T-helper 9 cell (primary cell): ENCODE measurements at regions not wholly inside any gene's neighbourhood (a gene's known extent, or its start where the extent isn't known, plus 50 kb on each side); places are given as distances from the start of the nearest gene placed in this dataset.

Experiments
- DNase-seq: peaks from one replicate; pipeline ENCODE4 v3.0.0-alpha.2; 2020

- DNase-seq = no peak
Observed at GRCh38 chr1:168920456-168921094, 185.9 kb upstream of the ATP1B1 start.

- DNase-seq = no peak
Observed at GRCh38 chr1:168921629-168922028, 184.9 kb upstream of the ATP1B1 start.

GRCh38 chr1:168923521-168924136 lies 182.9 kb upstream of the ATP1B1 start:
- DNase-seq = no peak

- DNase-seq = no peak
Observed at GRCh38 chr1:168924976-168925375, 181.5 kb upstream of the ATP1B1 start.

GRCh38 chr1:168926236-168926635 lies 180.3 kb upstream of the ATP1B1 start:
- no peak for DNase-seq

- no peak for DNase-seq
Observed at GRCh38 chr1:168932539-168932938, 174.0 kb upstream of the ATP1B1 start.

GRCh38 chr1:168933141-168933805 lies 173.2 kb upstream of the ATP1B1 start:
- no peak for DNase-seq

GRCh38 chr1:168939110-168939946 lies 167.2 kb upstream of the ATP1B1 start:
- DNase-seq = no peak

GRCh38 chr1:168939947-168940223 lies 166.6 kb upstream of the ATP1B1 start:
- DNase-seq = no peak

GRCh38 chr1:168941640-168942039 lies 164.8 kb upstream of the ATP1B1 start:
- no peak for DNase-seq

- DNase-seq = no peak
Observed at GRCh38 chr1:168942165-168942564, 164.3 kb upstream of the ATP1B1 start.

- DNase-seq = no peak
Observed at GRCh38 chr1:168945870-168946269, 160.6 kb upstream of the ATP1B1 start.

- no peak for DNase-seq
Observed at GRCh38 chr1:168947041-168947440, 159.4 kb upstream of the ATP1B1 start.

GRCh38 chr1:168949672-168950071 lies 156.8 kb upstream of the ATP1B1 start:
- no peak for DNase-seq

GRCh38 chr1:168957818-168958217 lies 148.7 kb upstream of the ATP1B1 start:
- no peak for DNase-seq

- DNase-seq = no peak
Observed at GRCh38 chr1:168958562-168959289, 147.8 kb upstream of the ATP1B1 start.

- no peak for DNase-seq
Observed at GRCh38 chr1:168959382-168959781, 147.1 kb upstream of the ATP1B1 start.

GRCh38 chr1:168960114-168960513 lies 146.4 kb upstream of the ATP1B1 start:
- DNase-seq = no peak

GRCh38 chr1:168960595-168960994 lies 145.9 kb upstream of the ATP1B1 start:
- DNase-seq = no peak

GRCh38 chr1:168963601-168964000 lies 142.9 kb upstream of the ATP1B1 start:
- DNase-seq = no peak

GRCh38 chr1:168964478-168964877 lies 142.0 kb upstream of the ATP1B1 start:
- no peak for DNase-seq

- no peak for DNase-seq
Observed at GRCh38 chr1:168966217-168966616, 140.3 kb upstream of the ATP1B1 start.

- DNase-seq = no peak
Observed at GRCh38 chr1:168966636-168967035, 139.9 kb upstream of the ATP1B1 start.
